Lower leg skin (tissue), 3 donors: ENCODE measurements at regions not wholly inside any gene's neighbourhood (a gene's known extent, or its start where the extent isn't known, plus 50 kb on each side); places are given as distances from the start of the nearest gene placed in this dataset.

Experiments used
- CTCF ChIP-seq, 3 donors: fragments of 450-650 bp; IDR thresholded peaks; one replicate each; pipeline ENCODE4 v1.5.1; 2016; ENCODE audit warnings: antibody characterized with exemption in 3 of 3, mild to moderate bottlenecking in 3 of 3, moderate library complexity in 2 of 3
- POLR2A ChIP-seq, 2 donors: fragments of 450-650 bp; IDR thresholded peaks; one replicate each; pipeline ENCODE4 v1.6.1; 2016 to 2017; ENCODE audit warnings: antibody characterized with exemption in 2 of 2, mild to moderate bottlenecking in 1 of 2, moderate library complexity in 1 of 2

GRCh38 chr18:76102156-76102555 lies 392.9 kb downstream of the ZNF516 start:
- TF ChIP-seq CTCF (IDR thresholded peaks at IDR 0.05) (no peak), POLR2A (IDR thresholded peaks at IDR 0.05) (no peak)
